ENCODE measurements at regions not wholly inside any gene's neighbourhood (a gene's known extent, or its start where the extent isn't known, plus 50 kb on each side); places are given as distances from the start of the nearest gene placed in this dataset.

- ChIA-PET POLR2A (no interaction called here), CTCF (no interaction called here)
- ATAC-seq (ENCODE audit: low read depth): no peak
- no peak overlapping the region for H3K4me2 ChIP-seq (replicated peaks; ENCODE audit: low read depth, low read length, poor library complexity, severe bottlenecking)
- Mint-ChIP-seq H3K9me3 (ENCODE audit: insufficient read depth) (no peaks in the 10 kb centered on the region), H3K4me1 (no peaks in the 10 kb centered on the region), H3K27me3 (no peaks in the 10 kb centered on the region), H3K4me3 (no peak overlapping the region), H3K27ac (no peak overlapping the region)
- H3K4me1 ChIP-seq (ENCODE audit: control insufficient read depth in 2 of 2, insufficient read depth in 2 of 2, low read length in 2 of 2): no peaks in the 10 kb centered on the region
- no peaks in the 10 kb centered on the region for H3K9me3 ChIP-seq (ENCODE audit: control extremely low read depth in 1 of 3, control insufficient read depth in 2 of 3, insufficient read depth in 1 of 3, low read length in 2 of 3)
- no peak for DNase-seq
- H3K4me3 ChIP-seq (ENCODE audit: control extremely low read depth in 1 of 5, extremely low read depth in 1 of 5, insufficient read depth in 1 of 5, low read depth in 2 of 5, low read length in 4 of 5): no peak overlapping the region
- H2AFZ ChIP-seq (ENCODE audit: insufficient read depth, low read depth, low read length, poor library complexity, severe bottlenecking): no peak overlapping the region
- no peak overlapping the region for H3K9ac ChIP-seq (ENCODE audit: low read length)
- H3K27me3 ChIP-seq (replicated peaks in 1 of 4; ENCODE audit: control extremely low read depth in 1 of 4, control insufficient read depth in 3 of 4, insufficient read depth in 4 of 4, low read length in 3 of 4): no peaks in the 10 kb centered on the region
- no peaks in the 10 kb centered on the region for H4K20me1 ChIP-seq (ENCODE audit: control insufficient read depth, insufficient read depth, low read length, poor library complexity, severe bottlenecking)
- H3K79me2 ChIP-seq (ENCODE audit: control insufficient read depth, insufficient read depth, low read length): no peaks in the 10 kb centered on the region
- intact Hi-C loops (cut with micrococcal nuclease): no loop called here
- H3K36me3 ChIP-seq (replicated peaks in 1 of 2; ENCODE audit: control extremely low read depth in 1 of 2, control insufficient read depth in 1 of 2, extremely low read depth in 1 of 2, insufficient read depth in 2 of 2, low read length in 1 of 2): no peaks in the 10 kb centered on the region
- no peak overlapping the region for H3K27ac ChIP-seq (ENCODE audit: low read length in 2 of 2)
- TF ChIP-seq CTCF (IDR thresholded peaks at IDR 0.05): no peak
- TF ChIP-seq EZH2 (IDR thresholded peaks at IDR 0.05; ENCODE audit: borderline replicate concordance, insufficient read depth, low read depth, low read length, poor library complexity, severe bottlenecking): no peak
Measured at GRCh38 chr13:108448891-108449290, 179.4 kb downstream of the TNFSF13B start.

- H3K9ac ChIP-seq (ENCODE audit: low read length): no peak overlapping the region
- no peaks in the 10 kb centered on the region for H3K27me3 ChIP-seq (replicated peaks in 1 of 4; ENCODE audit: control extremely low read depth in 1 of 4, control insufficient read depth in 3 of 4, insufficient read depth in 4 of 4, low read length in 3 of 4)
- no peaks in the 10 kb centered on the region for H4K20me1 ChIP-seq (ENCODE audit: control insufficient read depth, insufficient read depth, low read length, poor library complexity, severe bottlenecking)
- H3K4me3 ChIP-seq (ENCODE audit: control extremely low read depth in 1 of 5, extremely low read depth in 1 of 5, insufficient read depth in 1 of 5, low read depth in 2 of 5, low read length in 4 of 5): no peak overlapping the region
- H3K36me3 ChIP-seq (replicated peaks in 1 of 2; ENCODE audit: control extremely low read depth in 1 of 2, control insufficient read depth in 1 of 2, extremely low read depth in 1 of 2, insufficient read depth in 2 of 2, low read length in 1 of 2): no peaks in the 10 kb centered on the region
- H3K79me2 ChIP-seq (ENCODE audit: control insufficient read depth, insufficient read depth, low read length): no peaks in the 10 kb centered on the region
- H3K4me1 ChIP-seq (ENCODE audit: control insufficient read depth in 2 of 2, insufficient read depth in 2 of 2, low read length in 2 of 2): no peaks in the 10 kb centered on the region
- Mint-ChIP-seq H3K27ac (no peak overlapping the region), H3K27me3 (no peaks in the 10 kb centered on the region), H3K4me1 (no peaks in the 10 kb centered on the region), H3K9me3 (ENCODE audit: insufficient read depth) (no peaks in the 10 kb centered on the region), H3K4me3 (no peak overlapping the region)
- POLR2A ChIA-PET: no interaction called here
- no peak overlapping the region for H2AFZ ChIP-seq (ENCODE audit: insufficient read depth, low read depth, low read length, poor library complexity, severe bottlenecking)
- 100% methylated on average over 1 of the region's 5 CpGs for WGBS (ENCODE audit: insufficient coverage)
- H3K27ac ChIP-seq (ENCODE audit: low read length in 2 of 2): no peak overlapping the region
- intact Hi-C loops (cut with micrococcal nuclease): no loop called here
- CTCF ChIA-PET: no interaction called here
- no peaks in the 10 kb centered on the region for H3K9me3 ChIP-seq (ENCODE audit: control extremely low read depth in 1 of 3, control insufficient read depth in 2 of 3, insufficient read depth in 1 of 3, low read length in 2 of 3)
- TF ChIP-seq EZH2 (IDR thresholded peaks at IDR 0.05; ENCODE audit: borderline replicate concordance, insufficient read depth, low read depth, low read length, poor library complexity, severe bottlenecking) (no peak), CTCF (IDR thresholded peaks at IDR 0.05) (no peak)
- H3K4me2 ChIP-seq (replicated peaks; ENCODE audit: low read depth, low read length, poor library complexity, severe bottlenecking): no peak overlapping the region
- ATAC-seq (ENCODE audit: low read depth) (no peak), DNase-seq (no peak)
Measured at GRCh38 chr13:108451121-108451520, 178.3 kb upstream of the MYO16 start.
